Muscle of arm (tissue), 1 donor: ENCODE measurements at regions not wholly inside any gene's neighbourhood (a gene's known extent, or its start where the extent isn't known, plus 50 kb on each side); places are given as distances from the start of the nearest gene placed in this dataset.
A peak's percentile ranks its signal among the peaks of the same experiment; 100 is the strongest.
"Not testable (repeated sequence)": the region's sequence is repeated elsewhere in the genome, so short reads cannot be mapped to it uniquely, and the experiment has no call there.

Experiments
- DNase-seq: peaks from one replicate; pipeline ENCODE4 v3.0.0-alpha.2; 2013

- no peak for DNase-seq
These were observed 1483.9 kb downstream of the ADGRL3 start for GRCh38 chr4:62683799-62684566.

- DNase-seq, result no peak
These were observed 1476.8 kb downstream of the ADGRL3 start for GRCh38 chr4:62676962-62677361.

GRCh38 chr4:62670514-62670913, 1470.4 kb downstream of the ADGRL3 start:
- DNase-seq, result peak; percentile 25

- DNase-seq, result no peak
These were observed 1461.7 kb downstream of the ADGRL3 start for GRCh38 chr4:62661821-62662220.

GRCh38 chr4:62656006-62656405, 1455.9 kb downstream of the ADGRL3 start:
- DNase-seq, result no peak

- peak; percentile 22 for DNase-seq
These were observed 1444.2 kb downstream of the ADGRL3 start for GRCh38 chr4:62644372-62644771.

GRCh38 chr4:62640296-62640695, 1440.2 kb downstream of the ADGRL3 start:
- no peak for DNase-seq

GRCh38 chr4:62627671-62628070, 1427.5 kb downstream of the ADGRL3 start:
- no peak for DNase-seq

GRCh38 chr4:62627141-62627540, 1427.0 kb downstream of the ADGRL3 start:
- DNase-seq, result no peak

GRCh38 chr4:62622089-62622488, 1422.0 kb downstream of the ADGRL3 start:
- DNase-seq, result no peak

GRCh38 chr4:62619971-62620370, 1419.8 kb downstream of the ADGRL3 start:
- peak; percentile 46 for DNase-seq

- DNase-seq, result no peak
These were observed 1417.9 kb downstream of the ADGRL3 start for GRCh38 chr4:62618042-62618441.

GRCh38 chr4:62601737-62602136, 1401.6 kb downstream of the ADGRL3 start:
- no peak for DNase-seq

GRCh38 chr4:62595265-62595664, 1395.1 kb downstream of the ADGRL3 start:
- DNase-seq, result not testable (repeated sequence)

GRCh38 chr4:62591756-62592155, 1391.6 kb downstream of the ADGRL3 start:
- no peak for DNase-seq

GRCh38 chr4:62588671-62589070, 1388.5 kb downstream of the ADGRL3 start:
- no peak for DNase-seq

- no peak for DNase-seq
These were observed 1371.4 kb downstream of the ADGRL3 start for GRCh38 chr4:62571494-62571893.

GRCh38 chr4:62560858-62561257, 1360.7 kb downstream of the ADGRL3 start:
- DNase-seq, result no peak

- no peak for DNase-seq
These were observed 1350.0 kb downstream of the ADGRL3 start for GRCh38 chr4:62550121-62550520.

- DNase-seq, result no peak
These were observed 1349.5 kb downstream of the ADGRL3 start for GRCh38 chr4:62549601-62550000.

- no peak for DNase-seq
These were observed 1348.6 kb downstream of the ADGRL3 start for GRCh38 chr4:62548765-62549164.

GRCh38 chr4:62548108-62548524, 1348.0 kb downstream of the ADGRL3 start:
- peak; percentile 33 for DNase-seq

GRCh38 chr4:62544428-62544827, 1344.3 kb downstream of the ADGRL3 start:
- no peak for DNase-seq

GRCh38 chr4:62543002-62543401, 1342.9 kb downstream of the ADGRL3 start:
- DNase-seq, result no peak
